Activated CD4-positive, alpha-beta T cell treated with anti-CD3 and anti-CD28 coated beads, Interleukin-2, amount 10 ng/mL, durations not matched to agents 24 days and 14 days (primary cell): ENCODE measurements at regions not wholly inside any gene's neighbourhood (a gene's known extent, or its start where the extent isn't known, plus 50 kb on each side); places are given as distances from the start of the nearest gene placed in this dataset.
A peak's percentile ranks its signal among the peaks of the same experiment; 100 is the strongest.
"Not testable (repeated sequence)": the region's sequence is repeated elsewhere in the genome, so short reads cannot be mapped to it uniquely, and the experiment has no call there.

Experiments
- DNase-seq: peaks from one replicate; pipeline ENCODE4 v3.0.0; 2022
- H3K27ac Mint-ChIP-seq: one replicate; pipeline ENCODE4 v1.8.0; 2022; ENCODE audit warnings: mild to moderate bottlenecking, mixed read lengths
- H3K27me3 Mint-ChIP-seq: one replicate; pipeline ENCODE4 v1.8.0; 2022; ENCODE audit warnings: mixed read lengths
- H3K36me3 Mint-ChIP-seq: one replicate; pipeline ENCODE4 v1.8.0; 2022; ENCODE audit warnings: low read depth, mild to moderate bottlenecking, mixed read lengths
- H3K4me1 Mint-ChIP-seq: one replicate; pipeline ENCODE4 v1.8.0; 2021; ENCODE audit warnings: mixed read lengths
- H3K4me3 Mint-ChIP-seq: one replicate; pipeline ENCODE4 v1.8.0; 2022; ENCODE audit warnings: mild to moderate bottlenecking, moderate library complexity, mixed read lengths
- H3K9me3 Mint-ChIP-seq: one replicate; pipeline ENCODE4 v1.8.0; 2021; ENCODE audit warnings: mixed read lengths
- intact Hi-C: fragments of 100-400 bp; cut with micrococcal nuclease; formaldehyde crosslinking; loops from one replicate; pipeline ENCODE4 v1.15.1; 2023

DNA sequence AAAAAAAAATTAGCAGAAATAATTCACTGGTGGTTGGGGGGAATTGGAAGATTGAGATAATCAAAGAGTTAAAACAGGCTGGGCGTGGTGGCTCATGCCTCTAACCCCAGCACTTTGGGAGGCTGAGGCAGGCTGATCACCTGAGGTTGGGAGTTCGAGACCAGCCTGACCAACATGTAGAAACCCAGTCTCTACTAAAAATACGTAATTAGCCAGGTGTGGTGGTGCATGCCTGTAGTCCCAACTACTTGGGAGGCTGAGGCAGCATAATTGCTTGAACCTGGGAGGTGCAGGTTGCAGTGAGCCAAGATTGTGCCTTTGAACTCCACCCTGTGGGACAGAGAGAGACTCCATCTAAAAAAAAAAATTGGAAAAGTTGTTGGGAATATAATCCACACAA, 173.2 kb upstream of the TPTE start:
- H3K9me3 Mint-ChIP-seq: peaks cover 47% of the 10 kb centered on the region
- DNase-seq, H3K27ac Mint-ChIP-seq, H3K27me3 Mint-ChIP-seq, H3K4me3 Mint-ChIP-seq, intact Hi-C loops, H3K36me3 Mint-ChIP-seq, H3K4me1 Mint-ChIP-seq: not testable (repeated sequence)

DNA sequence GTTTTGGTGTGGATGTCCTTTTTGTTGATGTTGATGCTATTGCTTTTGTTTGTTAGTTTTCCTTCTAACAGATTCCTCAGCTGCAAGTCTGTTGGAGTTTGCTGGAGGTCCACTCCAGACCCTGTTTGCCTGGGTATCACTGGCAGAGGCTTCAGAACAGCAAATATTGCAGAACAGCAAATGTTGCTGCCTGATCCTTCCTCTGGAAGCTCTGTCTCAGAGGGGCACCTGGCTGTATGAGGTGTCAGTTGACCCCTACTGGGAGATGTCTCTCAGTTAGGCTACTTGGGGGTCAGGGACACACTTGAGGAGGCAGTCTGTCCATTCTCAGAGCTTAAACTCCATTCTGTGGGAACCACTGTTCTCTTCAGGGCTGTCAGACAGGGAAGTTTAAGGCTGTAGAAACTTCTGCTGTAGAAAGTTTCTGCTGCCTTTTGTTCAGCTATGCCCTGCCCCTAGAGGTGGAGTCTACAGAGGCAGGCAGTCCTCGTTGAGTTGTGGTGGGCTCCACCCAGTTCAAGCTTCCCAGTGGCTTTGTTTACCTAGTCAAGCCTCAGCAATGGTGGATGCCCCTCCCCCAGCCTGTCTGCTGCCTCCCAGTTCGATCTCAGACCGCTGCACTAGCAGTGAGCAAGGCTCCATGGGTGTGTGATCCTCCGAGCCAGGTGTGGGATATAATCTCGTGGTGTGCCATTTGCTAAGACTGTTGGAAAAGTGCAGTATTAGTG, 166.4 kb upstream of the TPTE start:
- H3K4me3 Mint-ChIP-seq, intact Hi-C loops, H3K27me3 Mint-ChIP-seq, H3K4me1 Mint-ChIP-seq, H3K36me3 Mint-ChIP-seq, DNase-seq, H3K27ac Mint-ChIP-seq: not testable (repeated sequence)
- H3K9me3 Mint-ChIP-seq: peaks cover 44% of the 10 kb centered on the region

GRCh38 chr21:10359120-10359519, 162.3 kb upstream of the TPTE start:
- H3K27me3 Mint-ChIP-seq, H3K4me3 Mint-ChIP-seq, H3K27ac Mint-ChIP-seq, intact Hi-C loops, H3K36me3 Mint-ChIP-seq, DNase-seq, H3K4me1 Mint-ChIP-seq: not testable (repeated sequence)
- peaks cover 41% of the 10 kb centered on the region for H3K9me3 Mint-ChIP-seq

DNA sequence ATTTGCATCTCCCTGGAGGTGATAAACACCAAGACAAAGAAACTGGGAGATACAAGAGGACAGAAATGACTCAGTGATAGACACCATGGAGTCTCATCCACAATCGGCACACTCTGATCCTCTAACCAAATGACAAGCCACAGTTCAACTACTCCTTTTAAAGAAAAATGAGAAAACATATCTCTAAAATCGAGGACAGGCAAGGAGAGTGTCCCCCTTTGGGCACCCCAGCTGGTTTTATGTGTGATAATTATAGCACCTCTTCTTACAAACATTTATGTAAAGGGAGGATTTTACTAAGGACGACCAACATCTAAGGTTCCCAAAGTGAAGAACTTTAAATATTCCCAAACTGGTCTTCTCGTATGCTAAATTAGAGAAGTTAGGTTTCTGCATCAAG, 161.5 kb upstream of the TPTE start:
- H3K27me3 Mint-ChIP-seq, H3K4me1 Mint-ChIP-seq, H3K36me3 Mint-ChIP-seq, H3K27ac Mint-ChIP-seq, DNase-seq, H3K4me3 Mint-ChIP-seq, intact Hi-C loops: not testable (repeated sequence)
- peaks cover 37% of the 10 kb centered on the region for H3K9me3 Mint-ChIP-seq

DNA sequence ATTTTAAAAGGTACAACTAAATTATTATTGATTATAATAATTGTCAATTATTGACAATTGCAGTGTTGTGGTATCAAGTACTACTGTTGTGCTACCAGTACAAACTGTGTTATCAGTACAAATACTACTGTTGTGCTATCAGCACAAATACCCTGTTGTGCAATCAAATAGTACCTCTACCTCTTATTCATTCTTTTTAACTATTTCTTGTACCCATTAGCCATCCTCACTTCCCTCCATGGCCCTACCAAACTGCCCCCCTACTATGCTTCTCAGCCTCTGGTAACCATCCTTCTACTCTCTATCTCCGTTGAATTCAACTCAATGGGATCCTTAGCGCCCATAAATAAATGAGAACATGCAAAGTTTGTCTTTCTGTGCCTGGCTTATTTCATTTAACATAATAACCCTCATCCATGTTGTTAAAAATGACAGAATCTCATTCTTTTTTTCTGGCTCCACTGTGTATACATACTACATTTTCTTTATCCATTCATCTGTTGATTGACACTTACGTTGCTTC, 160.1 kb upstream of the TPTE start:
- H3K4me3 Mint-ChIP-seq, DNase-seq, intact Hi-C loops, H3K36me3 Mint-ChIP-seq, H3K27ac Mint-ChIP-seq, H3K27me3 Mint-ChIP-seq, H3K4me1 Mint-ChIP-seq: not testable (repeated sequence)
- H3K9me3 Mint-ChIP-seq: peaks cover 37% of the 10 kb centered on the region

DNA sequence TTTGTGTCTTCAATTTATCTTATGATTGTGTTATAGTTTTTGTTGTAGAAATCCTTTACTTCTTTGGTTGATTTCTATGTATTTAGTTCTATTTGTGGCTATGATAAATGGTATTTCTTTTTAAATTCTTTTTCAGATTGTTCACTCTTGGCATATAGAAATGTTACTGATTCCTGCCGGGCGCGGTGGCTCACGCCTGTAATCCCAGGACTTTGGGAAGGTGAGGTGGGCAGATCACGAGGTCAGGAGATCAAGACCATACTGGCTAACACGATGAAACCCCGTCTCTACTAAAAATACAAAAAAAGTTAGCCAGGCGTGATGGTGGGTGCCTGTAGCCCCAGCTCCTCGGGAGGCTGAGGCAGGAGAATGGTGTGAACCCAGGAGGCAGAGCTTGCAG, 158.6 kb upstream of the TPTE start:
- H3K4me3 Mint-ChIP-seq, H3K4me1 Mint-ChIP-seq, DNase-seq, H3K27ac Mint-ChIP-seq, H3K36me3 Mint-ChIP-seq, intact Hi-C loops, H3K27me3 Mint-ChIP-seq: not testable (repeated sequence)
- H3K9me3 Mint-ChIP-seq: peaks cover 37% of the 10 kb centered on the region

- not testable (repeated sequence) for H3K4me1 Mint-ChIP-seq
Observed at GRCh38 chr21:10363321-10363720, 158.1 kb upstream of the TPTE start.

DNA sequence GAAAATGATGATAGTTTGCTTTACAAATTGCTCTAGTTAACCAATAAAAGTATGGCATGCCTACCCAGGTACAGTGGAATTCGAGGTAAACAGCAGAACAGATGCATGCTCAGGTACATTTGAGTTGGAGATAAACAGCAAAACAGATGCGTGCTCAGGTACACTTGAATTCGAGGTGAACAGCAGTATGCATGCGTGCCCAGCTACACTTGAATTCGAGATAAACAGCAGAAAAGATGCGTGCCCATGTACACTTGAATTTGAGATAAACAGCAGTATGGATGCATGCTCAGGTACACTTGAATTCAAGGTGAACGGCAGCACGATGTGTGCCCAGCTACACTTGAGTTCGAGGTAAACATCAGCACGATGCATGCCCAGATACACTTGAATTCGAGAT, 155.2 kb upstream of the TPTE start:
- H3K27me3 Mint-ChIP-seq, H3K36me3 Mint-ChIP-seq, H3K4me1 Mint-ChIP-seq, H3K4me3 Mint-ChIP-seq, DNase-seq, H3K27ac Mint-ChIP-seq, intact Hi-C loops: not testable (repeated sequence)
- H3K9me3 Mint-ChIP-seq: peaks cover 19% of the 10 kb centered on the region

More at GRCh38 chr21:10363321-10363720, 158.1 kb upstream of the TPTE start:
- H3K4me3 Mint-ChIP-seq, intact Hi-C loops, DNase-seq, H3K36me3 Mint-ChIP-seq, H3K27me3 Mint-ChIP-seq, H3K27ac Mint-ChIP-seq: not testable (repeated sequence)
- H3K9me3 Mint-ChIP-seq: peaks cover 35% of the 10 kb centered on the region

DNA sequence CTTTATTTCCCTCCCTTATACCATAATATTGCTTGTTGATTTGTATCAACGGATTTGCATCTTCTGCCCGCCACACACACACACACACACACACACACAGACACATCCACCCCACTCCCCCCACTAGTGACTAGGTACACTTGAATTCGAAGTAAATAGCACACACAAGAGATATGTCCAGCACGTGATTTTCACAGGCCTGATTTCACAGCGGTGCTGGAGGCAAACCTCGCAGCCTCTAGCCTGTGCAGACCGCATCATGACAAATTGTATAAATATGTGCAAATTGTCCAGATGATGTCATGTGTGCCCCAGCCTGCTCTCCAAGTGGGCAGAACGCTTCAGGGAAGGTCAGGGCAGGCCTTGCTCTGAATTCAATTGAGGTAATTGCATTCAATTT, 153.8 kb upstream of the TPTE start:
- H3K9me3 Mint-ChIP-seq, intact Hi-C loops, H3K4me1 Mint-ChIP-seq, H3K27me3 Mint-ChIP-seq, DNase-seq, H3K27ac Mint-ChIP-seq, H3K36me3 Mint-ChIP-seq, H3K4me3 Mint-ChIP-seq: not testable (repeated sequence)

DNA sequence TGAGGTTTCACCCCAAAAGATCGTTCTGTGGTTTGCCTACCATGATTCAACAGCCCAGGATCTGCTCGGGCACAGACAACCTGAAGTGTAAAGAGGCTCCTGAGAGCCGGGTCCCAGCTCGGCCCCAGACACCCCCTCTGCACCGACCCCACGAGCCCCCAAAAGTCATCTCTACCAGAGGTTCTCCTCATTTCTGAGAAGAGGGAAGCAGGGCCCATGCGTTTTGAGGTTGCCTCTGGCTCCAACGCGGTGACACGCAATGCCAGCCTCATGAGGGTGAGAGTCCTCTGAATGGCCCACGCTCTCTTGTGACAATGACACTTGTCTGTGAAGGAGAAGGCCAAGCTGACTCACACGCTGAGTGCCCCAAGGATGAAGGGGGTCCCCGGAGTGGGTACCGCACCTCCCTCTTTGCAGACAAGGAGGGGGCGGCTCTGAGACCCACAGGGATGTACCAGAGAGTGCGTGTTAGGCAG, 153.0 kb upstream of the TPTE start:
- H3K36me3 Mint-ChIP-seq, H3K27ac Mint-ChIP-seq, H3K4me3 Mint-ChIP-seq, H3K9me3 Mint-ChIP-seq, H3K4me1 Mint-ChIP-seq, intact Hi-C loops, H3K27me3 Mint-ChIP-seq: not testable (repeated sequence)
- DNase-seq: peak; percentile 65

GRCh38 chr21:10369289-10369688, 152.1 kb upstream of the TPTE start:
- intact Hi-C loops, H3K27ac Mint-ChIP-seq, H3K9me3 Mint-ChIP-seq, DNase-seq, H3K36me3 Mint-ChIP-seq, H3K4me1 Mint-ChIP-seq, H3K4me3 Mint-ChIP-seq, H3K27me3 Mint-ChIP-seq: not testable (repeated sequence)

GRCh38 chr21:10377758-10378157, 143.6 kb upstream of the TPTE start:
- H3K4me3 Mint-ChIP-seq, H3K36me3 Mint-ChIP-seq, H3K27ac Mint-ChIP-seq, H3K4me1 Mint-ChIP-seq, intact Hi-C loops, H3K27me3 Mint-ChIP-seq, DNase-seq: not testable (repeated sequence)
- H3K9me3 Mint-ChIP-seq: peaks cover 17% of the 10 kb centered on the region

- H3K27me3 Mint-ChIP-seq, H3K27ac Mint-ChIP-seq, H3K4me1 Mint-ChIP-seq, H3K4me3 Mint-ChIP-seq, DNase-seq, H3K36me3 Mint-ChIP-seq, intact Hi-C loops: not testable (repeated sequence)
- H3K9me3 Mint-ChIP-seq: peaks cover 17% of the 10 kb centered on the region
Observed at GRCh38 chr21:10379816-10380215, 141.6 kb upstream of the TPTE start.

- DNase-seq, H3K27ac Mint-ChIP-seq, H3K4me1 Mint-ChIP-seq, intact Hi-C loops, H3K4me3 Mint-ChIP-seq, H3K9me3 Mint-ChIP-seq, H3K27me3 Mint-ChIP-seq, H3K36me3 Mint-ChIP-seq: not testable (repeated sequence)
Observed at GRCh38 chr21:10381687-10382060, 139.7 kb upstream of the TPTE start.

DNA sequence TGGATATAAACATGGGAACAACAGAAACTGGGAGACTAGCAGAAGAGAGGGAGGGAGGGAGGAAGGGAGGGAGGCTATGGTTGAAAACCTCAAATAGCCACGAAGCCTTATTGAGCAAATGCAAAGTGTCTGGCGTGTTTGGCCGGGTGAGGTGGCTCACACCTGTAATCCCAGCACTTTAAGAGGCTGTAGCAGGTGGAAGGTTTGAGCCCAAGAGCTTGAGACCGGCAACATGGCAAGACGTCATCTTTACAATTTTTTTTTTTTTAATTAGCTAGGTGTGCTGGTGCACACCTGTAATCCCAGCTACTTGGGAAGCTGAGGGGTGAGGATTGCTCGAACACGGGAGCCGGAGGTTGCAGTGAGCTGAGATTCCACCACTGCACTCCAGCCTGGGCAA, 139.2 kb upstream of the TPTE start:
- H3K27ac Mint-ChIP-seq, H3K9me3 Mint-ChIP-seq, H3K4me1 Mint-ChIP-seq, intact Hi-C loops, H3K4me3 Mint-ChIP-seq, DNase-seq, H3K27me3 Mint-ChIP-seq, H3K36me3 Mint-ChIP-seq: not testable (repeated sequence)
